ENCODE measurements at regions not wholly inside any gene's neighbourhood (a gene's known extent, or its start where the extent isn't known, plus 50 kb on each side); places are given as distances from the start of the nearest gene placed in this dataset.

- H3K4me1 ChIP-seq = no peaks in the 10 kb centered on the region
- Mint-ChIP-seq H3K9me3 (ENCODE audit: unreplicated experiment) (no peaks in the 10 kb centered on the region), H3K27ac (ENCODE audit: unreplicated experiment) (no peak overlapping the region), H3K27me3 (ENCODE audit: insufficient read depth, unreplicated experiment) (no peaks in the 10 kb centered on the region), H3K36me3 (ENCODE audit: insufficient read depth, unreplicated experiment) (no peaks in the 10 kb centered on the region), H3K4me3 (ENCODE audit: unreplicated experiment) (no peak overlapping the region), H3K4me1 (ENCODE audit: low read depth, unreplicated experiment) (no peaks in the 10 kb centered on the region)
- H3K4me3 ChIP-seq (ENCODE audit: low read depth, low read length) = no peak overlapping the region
- DNase-seq = no peak
- H3K27me3 ChIP-seq (replicated peaks; ENCODE audit: control insufficient read depth, insufficient read depth, low read length) = no peaks in the 10 kb centered on the region
- H3K9me3 ChIP-seq = no peaks in the 10 kb centered on the region
- TF ChIP-seq, protein P1, sequence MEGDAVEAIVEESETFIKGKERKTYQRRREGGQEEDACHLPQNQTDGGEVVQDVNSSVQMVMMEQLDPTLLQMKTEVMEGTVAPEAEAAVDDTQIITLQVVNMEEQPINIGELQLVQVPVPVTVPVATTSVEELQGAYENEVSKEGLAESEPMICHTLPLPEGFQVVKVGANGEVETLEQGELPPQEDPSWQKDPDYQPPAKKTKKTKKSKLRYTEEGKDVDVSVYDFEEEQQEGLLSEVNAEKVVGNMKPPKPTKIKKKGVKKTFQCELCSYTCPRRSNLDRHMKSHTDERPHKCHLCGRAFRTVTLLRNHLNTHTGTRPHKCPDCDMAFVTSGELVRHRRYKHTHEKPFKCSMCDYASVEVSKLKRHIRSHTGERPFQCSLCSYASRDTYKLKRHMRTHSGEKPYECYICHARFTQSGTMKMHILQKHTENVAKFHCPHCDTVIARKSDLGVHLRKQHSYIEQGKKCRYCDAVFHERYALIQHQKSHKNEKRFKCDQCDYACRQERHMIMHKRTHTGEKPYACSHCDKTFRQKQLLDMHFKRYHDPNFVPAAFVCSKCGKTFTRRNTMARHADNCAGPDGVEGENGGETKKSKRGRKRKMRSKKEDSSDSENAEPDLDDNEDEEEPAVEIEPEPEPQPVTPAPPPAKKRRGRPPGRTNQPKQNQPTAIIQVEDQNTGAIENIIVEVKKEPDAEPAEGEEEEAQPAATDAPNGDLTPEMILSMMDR (IDR thresholded peaks at IDR 0.05; ENCODE audit: insufficient read depth in 1 of 2, low read depth in 1 of 2, low read length in 1 of 2, severe bottlenecking in 1 of 2, unreplicated experiment in 1 of 2) = no peak
- intact Hi-C loops (cut with micrococcal nuclease; ENCODE audit: unreplicated experiment) = no loop called here
- BruUV-seq (replicated peaks) = no TSS peak
- ChIA-PET CTCF (no interaction called here), POLR2A (no interaction called here)
- H3K36me3 ChIP-seq (ENCODE audit: control insufficient read depth, insufficient read depth, low read length) = no peaks in the 10 kb centered on the region
These were observed 1288.3 kb upstream of the B3GALT2 start for GRCh38 chr1:194474701-194475100.

- no peak for DNase-seq
- ChIA-PET POLR2A (no interaction called here), CTCF (no interaction called here)
- Histone ChIP-seq H3K27me3 (replicated peaks; ENCODE audit: control insufficient read depth, insufficient read depth, low read length) (no peaks in the 10 kb centered on the region), H3K4me1 (no peaks in the 10 kb centered on the region), H3K9me3 (no peaks in the 10 kb centered on the region), H3K36me3 (ENCODE audit: control insufficient read depth, insufficient read depth, low read length) (no peaks in the 10 kb centered on the region), H3K4me3 (ENCODE audit: low read depth, low read length) (no peak overlapping the region)
- H3K27ac Mint-ChIP-seq (ENCODE audit: unreplicated experiment) = no peak overlapping the region
- TF ChIP-seq, protein P1 (IDR thresholded peaks at IDR 0.05; ENCODE audit: insufficient read depth in 1 of 2, low read depth in 1 of 2, low read length in 1 of 2, severe bottlenecking in 1 of 2, unreplicated experiment in 1 of 2) = no peak
- no peaks in the 10 kb centered on the region for H3K4me1 Mint-ChIP-seq (ENCODE audit: low read depth, unreplicated experiment)
- H3K4me3 Mint-ChIP-seq (ENCODE audit: unreplicated experiment) = no peak overlapping the region
- no peaks in the 10 kb centered on the region for H3K27me3 Mint-ChIP-seq (ENCODE audit: insufficient read depth, unreplicated experiment)
- no peaks in the 10 kb centered on the region for H3K36me3 Mint-ChIP-seq (ENCODE audit: insufficient read depth, unreplicated experiment)
- BruUV-seq (replicated peaks) = no TSS peak
- H3K9me3 Mint-ChIP-seq (ENCODE audit: unreplicated experiment) = no peaks in the 10 kb centered on the region
- intact Hi-C loops (cut with micrococcal nuclease; ENCODE audit: unreplicated experiment) = no loop called here
These were observed 1287.4 kb upstream of the B3GALT2 start for GRCh38 chr1:194473766-194474165.

- DNase-seq = no peak
- no peak overlapping the region for H3K27ac Mint-ChIP-seq (ENCODE audit: unreplicated experiment)
- no peak overlapping the region for H3K4me3 Mint-ChIP-seq (ENCODE audit: unreplicated experiment)
- H3K36me3 ChIP-seq (ENCODE audit: control insufficient read depth, insufficient read depth, low read length) = no peaks in the 10 kb centered on the region
- no peaks in the 10 kb centered on the region for H3K9me3 ChIP-seq
- no peaks in the 10 kb centered on the region for H3K9me3 Mint-ChIP-seq (ENCODE audit: unreplicated experiment)
- ChIA-PET POLR2A (no interaction called here), CTCF (no interaction called here)
- no peaks in the 10 kb centered on the region for H3K27me3 Mint-ChIP-seq (ENCODE audit: insufficient read depth, unreplicated experiment)
- H3K4me1 Mint-ChIP-seq (ENCODE audit: low read depth, unreplicated experiment) = no peaks in the 10 kb centered on the region
- H3K4me1 ChIP-seq = no peaks in the 10 kb centered on the region
- intact Hi-C loops (cut with micrococcal nuclease; ENCODE audit: unreplicated experiment) = no loop called here
- no peaks in the 10 kb centered on the region for H3K27me3 ChIP-seq (replicated peaks; ENCODE audit: control insufficient read depth, insufficient read depth, low read length)
- TF ChIP-seq, protein P1 (IDR thresholded peaks at IDR 0.05; ENCODE audit: insufficient read depth in 1 of 2, low read depth in 1 of 2, low read length in 1 of 2, severe bottlenecking in 1 of 2, unreplicated experiment in 1 of 2) = no peak
- no TSS peak for BruUV-seq (replicated peaks)
- no peaks in the 10 kb centered on the region for H3K36me3 Mint-ChIP-seq (ENCODE audit: insufficient read depth, unreplicated experiment)
- H3K4me3 ChIP-seq (ENCODE audit: low read depth, low read length) = no peak overlapping the region
These were observed 1282.9 kb upstream of the B3GALT2 start for GRCh38 chr1:194469282-194469681.
